A673 (cell line): ENCODE measurements at regions not wholly inside any gene's neighbourhood (a gene's known extent, or its start where the extent isn't known, plus 50 kb on each side); places are given as distances from the start of the nearest gene placed in this dataset.

Experiments
- BruUV-seq: library from RNA; stranded (reverse); fragments of 400-500 nt; replicated peaks from 2 replicates; lab custom pipeline; 2021; lab: Mats Ljungman, UMichigan
- CTCF ChIA-PET: fragments of 300-600 bp; sonication (Branson Sonifier 250); formaldehyde crosslinking; loops from one replicate; lab custom pipeline; 2022; ENCODE audit warnings: antibody characterized with exemption; lab: Charles Lee
- POLR2A ChIA-PET: fragments of 300-600 bp; sonication (Branson Sonifier 250); formaldehyde crosslinking; loops from one replicate; lab custom pipeline; 2022; ENCODE audit warnings: antibody characterized with exemption; ENCODE audit not compliant: low non-redundant PET; lab: Charles Lee
- DNase-seq: peaks from one replicate; pipeline ENCODE4 v3.0.0-alpha.2; 2015; ENCODE audit warnings: low spot score
- H3K27ac ChIP-seq: fragments of 200-600 bp; sonication (generic); 2 replicates; pipeline ENCODE4 v1.5.1; 2016; ENCODE audit warnings: mixed run types, low read depth, mild to moderate bottlenecking, mixed read lengths, antibody characterized with exemption, low read length; ENCODE audit not compliant: poor library complexity, severe bottlenecking
- H3K27me3 ChIP-seq: fragments of 200-600 bp; sonication (generic); replicated peaks from 2 replicates; pipeline ENCODE4 v1.6.1; 2017; ENCODE audit warnings: mixed run types, low read depth, mild to moderate bottlenecking, mixed read lengths, antibody characterized with exemption, low read length; ENCODE audit not compliant: insufficient read depth, poor library complexity
- H3K36me3 ChIP-seq: fragments of 200-600 bp; sonication (generic); 2 replicates; pipeline ENCODE4 v1.6.1; 2016; ENCODE audit warnings: mixed run types, mild to moderate bottlenecking, mixed read lengths, antibody characterized with exemption, low read length; ENCODE audit not compliant: insufficient read depth, poor library complexity, severe bottlenecking
- H3K4me1 ChIP-seq: fragments of 200-600 bp; sonication (generic); 2 replicates; pipeline ENCODE4 v1.6.1; 2017; ENCODE audit warnings: mixed run types, mild to moderate bottlenecking, mixed read lengths, antibody characterized with exemption, low read length; ENCODE audit not compliant: insufficient read depth, poor library complexity, severe bottlenecking
- H3K4me3 ChIP-seq: fragments of 200-600 bp; sonication (generic); 2 replicates; pipeline ENCODE4 v1.5.1; 2016; ENCODE audit warnings: low read depth, mixed run types, mild to moderate bottlenecking, mixed read lengths, low read length; ENCODE audit not compliant: poor library complexity, severe bottlenecking
- H3K9me3 ChIP-seq: fragments of 200-600 bp; sonication (generic); 2 replicates; pipeline ENCODE4 v1.6.1; 2016; ENCODE audit warnings: mixed run types, low read depth, mild to moderate bottlenecking, mixed read lengths, antibody characterized with exemption, low read length; ENCODE audit not compliant: poor library complexity, severe bottlenecking
- EZH2 ChIP-seq: fragments of 200-600 bp; sonication (generic); IDR thresholded peaks from 2 replicates; pipeline ENCODE4 v1.6.1; 2017; ENCODE audit warnings: borderline replicate concordance, low read depth, mild to moderate bottlenecking, mixed read lengths, antibody characterized with exemption, low read length; ENCODE audit not compliant: poor library complexity, severe bottlenecking
- intact Hi-C: fragments of 100-400 bp; cut with micrococcal nuclease; formaldehyde crosslinking; loops from one replicate; pipeline ENCODE4 v1.10.0; 2022; ENCODE audit not compliant: unreplicated experiment
- TF ChIP-seq, protein P1 (sequence below): fragments of 300-800, 200-600 bp; sonication (generic); conservative IDR thresholded peaks from 2 replicates; pipeline ENCODE4 v1.5.1; 2017; ENCODE audit warnings: low read depth, mild to moderate bottlenecking, antibody characterized with exemption, low read length, moderate library complexity, mixed read lengths

DNA sequence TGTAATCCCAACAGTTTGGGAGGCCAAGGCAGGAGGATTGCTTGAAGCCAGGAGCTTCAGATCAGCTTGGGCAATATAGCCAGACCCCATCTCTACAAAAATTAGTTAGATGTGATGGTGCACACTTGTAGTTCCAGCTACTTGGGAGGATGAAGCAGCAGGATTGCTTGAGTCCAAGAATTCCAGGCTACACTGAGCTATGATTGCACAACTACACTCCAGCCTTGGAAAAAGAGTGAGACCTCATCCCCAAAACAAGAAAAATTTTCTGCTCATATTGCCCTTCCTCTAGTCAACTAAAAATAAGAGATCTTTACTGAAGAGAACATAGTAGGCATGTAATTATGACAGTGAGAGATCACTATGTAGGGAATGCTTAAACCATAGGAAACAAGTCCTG lies 60.9 kb upstream of the SPATA12 start:
- CTCF ChIA-PET: no interaction called here
- no peak overlapping the region for H3K4me3 ChIP-seq
- TF ChIP-seq, protein P1, sequence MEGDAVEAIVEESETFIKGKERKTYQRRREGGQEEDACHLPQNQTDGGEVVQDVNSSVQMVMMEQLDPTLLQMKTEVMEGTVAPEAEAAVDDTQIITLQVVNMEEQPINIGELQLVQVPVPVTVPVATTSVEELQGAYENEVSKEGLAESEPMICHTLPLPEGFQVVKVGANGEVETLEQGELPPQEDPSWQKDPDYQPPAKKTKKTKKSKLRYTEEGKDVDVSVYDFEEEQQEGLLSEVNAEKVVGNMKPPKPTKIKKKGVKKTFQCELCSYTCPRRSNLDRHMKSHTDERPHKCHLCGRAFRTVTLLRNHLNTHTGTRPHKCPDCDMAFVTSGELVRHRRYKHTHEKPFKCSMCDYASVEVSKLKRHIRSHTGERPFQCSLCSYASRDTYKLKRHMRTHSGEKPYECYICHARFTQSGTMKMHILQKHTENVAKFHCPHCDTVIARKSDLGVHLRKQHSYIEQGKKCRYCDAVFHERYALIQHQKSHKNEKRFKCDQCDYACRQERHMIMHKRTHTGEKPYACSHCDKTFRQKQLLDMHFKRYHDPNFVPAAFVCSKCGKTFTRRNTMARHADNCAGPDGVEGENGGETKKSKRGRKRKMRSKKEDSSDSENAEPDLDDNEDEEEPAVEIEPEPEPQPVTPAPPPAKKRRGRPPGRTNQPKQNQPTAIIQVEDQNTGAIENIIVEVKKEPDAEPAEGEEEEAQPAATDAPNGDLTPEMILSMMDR: no peak
- TF ChIP-seq EZH2: no peak
- no peaks in the 10 kb centered on the region for H3K9me3 ChIP-seq
- H3K4me1 ChIP-seq: no peaks in the 10 kb centered on the region
- no TSS peak for BruUV-seq
- intact Hi-C loops: loop anchor here (5.0 kb wide), 1 partner anchor 223 kb away; no protein-coding TSS in a partner anchor
- no peaks in the 10 kb centered on the region for H3K27me3 ChIP-seq
- no peaks in the 10 kb centered on the region for H3K36me3 ChIP-seq
- no peak for DNase-seq
- POLR2A ChIA-PET: no interaction called here
- H3K27ac ChIP-seq: no peak overlapping the region

DNA sequence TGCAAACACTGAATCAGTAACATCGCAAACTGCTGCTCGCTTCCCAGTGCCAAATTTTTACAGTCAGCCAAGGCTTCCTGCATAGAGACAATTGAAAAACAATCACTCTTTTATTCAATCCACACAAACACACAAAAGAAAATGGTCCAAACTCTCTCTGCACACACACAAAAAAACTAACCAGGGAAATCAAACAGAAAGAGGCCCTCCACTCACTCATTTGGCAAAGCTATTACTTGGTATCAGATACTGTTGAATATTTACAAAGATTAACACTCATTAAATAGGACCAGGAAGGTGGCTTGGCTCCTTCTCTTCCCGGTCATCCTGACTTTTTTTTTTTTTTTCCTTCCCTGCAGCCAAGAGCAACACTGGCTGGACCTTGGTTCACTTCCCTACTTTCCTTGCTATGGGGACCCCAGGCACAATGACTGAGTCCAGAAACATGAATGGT lies 62.4 kb upstream of the SPATA12 start:
- Histone ChIP-seq H3K9me3 (no peaks in the 10 kb centered on the region), H3K4me3 (no peak overlapping the region), H3K27ac (no peak overlapping the region), H3K36me3 (no peaks in the 10 kb centered on the region), H3K27me3 (no peaks in the 10 kb centered on the region), H3K4me1 (no peaks in the 10 kb centered on the region)
- no TSS peak for BruUV-seq
- no peak for DNase-seq
- TF ChIP-seq EZH2: no peak
- CTCF ChIA-PET: no interaction called here
- POLR2A ChIA-PET: no interaction called here
- intact Hi-C loops: loop anchor here (5.0 kb wide), 1 partner anchor 224 kb away; no protein-coding TSS in a partner anchor

DNA sequence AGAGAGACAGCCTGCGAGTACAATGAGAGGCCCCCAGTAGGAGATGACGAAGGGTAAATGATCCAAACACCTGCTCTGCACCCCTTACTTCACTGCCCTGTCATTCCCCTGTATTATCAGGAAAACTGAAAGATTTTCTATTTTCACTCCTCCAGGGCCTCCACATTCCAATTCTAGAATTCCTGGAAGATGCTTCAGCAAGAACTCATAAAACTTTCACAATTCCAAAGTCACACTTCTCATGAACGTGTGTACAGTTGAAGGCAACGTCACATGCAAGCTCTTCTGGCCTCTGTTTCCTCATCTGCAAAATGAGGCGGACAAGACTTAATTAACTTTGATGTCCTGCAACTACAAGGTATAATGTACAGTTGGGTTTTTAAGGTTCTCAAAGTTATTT lies 62.8 kb upstream of the SPATA12 start:
- POLR2A ChIA-PET: no interaction called here
- intact Hi-C loops: loop anchor here (5.0 kb wide), 1 partner anchor 225 kb away; no protein-coding TSS in a partner anchor
- DNase-seq: no peak

More for the DNA sequence above, 62.8 kb upstream of the SPATA12 start:
- TF ChIP-seq EZH2: no peak
- TF ChIP-seq, protein P1: no peak
- Histone ChIP-seq H3K27ac (no peak overlapping the region), H3K4me1 (no peaks in the 10 kb centered on the region), H3K4me3 (no peak overlapping the region), H3K9me3 (no peaks in the 10 kb centered on the region), H3K27me3 (no peaks in the 10 kb centered on the region), H3K36me3 (no peaks in the 10 kb centered on the region)
- CTCF ChIA-PET: no interaction called here
- BruUV-seq: no TSS peak
